Daoy (cell line): ENCODE measurements at regions not wholly inside any gene's neighbourhood (a gene's known extent, or its start where the extent isn't known, plus 50 kb on each side); places are given as distances from the start of the nearest gene placed in this dataset.
"Not testable (repeated sequence)": the region's sequence is repeated elsewhere in the genome, so short reads cannot be mapped to it uniquely, and the experiment has no call there.

ENCODE experiments used
- DNase-seq: peaks from one replicate; pipeline ENCODE4 v3.0.0-alpha.2; 2015; ENCODE audit warnings: low read depth

GRCh38 chrX:3842822-3843521 is 129.5 kb upstream of the PRKX start:
- not testable (repeated sequence) for DNase-seq

- not testable (repeated sequence) for DNase-seq
Measured at GRCh38 chrX:3838754-3839153, 125.3 kb upstream of the PRKX start.

GRCh38 chrX:3837958-3838643 is 124.7 kb upstream of the PRKX start:
- not testable (repeated sequence) for DNase-seq

GRCh38 chrX:3837211-3837610 is 123.8 kb upstream of the PRKX start:
- not testable (repeated sequence) for DNase-seq

- DNase-seq = not testable (repeated sequence)
Measured at GRCh38 chrX:3833761-3834542, 120.5 kb upstream of the PRKX start.

- not testable (repeated sequence) for DNase-seq
Measured at GRCh38 chrX:3830020-3830419, 116.6 kb upstream of the PRKX start.

- not testable (repeated sequence) for DNase-seq
Measured at GRCh38 chrX:3829041-3829531, 115.6 kb upstream of the PRKX start.

- DNase-seq = not testable (repeated sequence)
Measured at GRCh38 chrX:3828378-3829040, 115.1 kb upstream of the PRKX start.

- DNase-seq = not testable (repeated sequence)
Measured at GRCh38 chrX:3824008-3824407, 110.6 kb upstream of the PRKX start.

GRCh38 chrX:3820167-3820566 is 106.7 kb upstream of the PRKX start:
- peak; percentile 45 for DNase-seq

- DNase-seq = not testable (repeated sequence)
Measured at GRCh38 chrX:3817480-3817879, 104.0 kb upstream of the PRKX start.

- DNase-seq = peak; percentile 53
Measured at GRCh38 chrX:3815896-3816664, 102.6 kb upstream of the PRKX start.

GRCh38 chrX:3811331-3812311 is 98.2 kb upstream of the PRKX start:
- peak; percentile 26 for DNase-seq

- no peak for DNase-seq
Measured at GRCh38 chrX:3807906-3808305, 94.5 kb upstream of the PRKX start.

GRCh38 chrX:3806630-3807029 is 93.2 kb upstream of the PRKX start:
- DNase-seq = no peak

GRCh38 chrX:3803713-3804112 is 90.3 kb upstream of the PRKX start:
- DNase-seq = no peak

GRCh38 chrX:3803305-3803704 is 89.9 kb upstream of the PRKX start:
- no peak for DNase-seq

- DNase-seq = not testable (repeated sequence)
Measured at GRCh38 chrX:3795411-3795810, 82.0 kb upstream of the PRKX start.

- no peak for DNase-seq
Measured at GRCh38 chrX:3791449-3791848, 78.0 kb upstream of the PRKX start.
